HT1080 (cell line): ENCODE measurements at regions not wholly inside any gene's neighbourhood (a gene's known extent, or its start where the extent isn't known, plus 50 kb on each side); places are given as distances from the start of the nearest gene placed in this dataset.

Experiments
- DNase-seq: peaks from one replicate; pipeline ENCODE4 v3.0.0-alpha.2; 2015; ENCODE audit warnings: low read depth

DNA sequence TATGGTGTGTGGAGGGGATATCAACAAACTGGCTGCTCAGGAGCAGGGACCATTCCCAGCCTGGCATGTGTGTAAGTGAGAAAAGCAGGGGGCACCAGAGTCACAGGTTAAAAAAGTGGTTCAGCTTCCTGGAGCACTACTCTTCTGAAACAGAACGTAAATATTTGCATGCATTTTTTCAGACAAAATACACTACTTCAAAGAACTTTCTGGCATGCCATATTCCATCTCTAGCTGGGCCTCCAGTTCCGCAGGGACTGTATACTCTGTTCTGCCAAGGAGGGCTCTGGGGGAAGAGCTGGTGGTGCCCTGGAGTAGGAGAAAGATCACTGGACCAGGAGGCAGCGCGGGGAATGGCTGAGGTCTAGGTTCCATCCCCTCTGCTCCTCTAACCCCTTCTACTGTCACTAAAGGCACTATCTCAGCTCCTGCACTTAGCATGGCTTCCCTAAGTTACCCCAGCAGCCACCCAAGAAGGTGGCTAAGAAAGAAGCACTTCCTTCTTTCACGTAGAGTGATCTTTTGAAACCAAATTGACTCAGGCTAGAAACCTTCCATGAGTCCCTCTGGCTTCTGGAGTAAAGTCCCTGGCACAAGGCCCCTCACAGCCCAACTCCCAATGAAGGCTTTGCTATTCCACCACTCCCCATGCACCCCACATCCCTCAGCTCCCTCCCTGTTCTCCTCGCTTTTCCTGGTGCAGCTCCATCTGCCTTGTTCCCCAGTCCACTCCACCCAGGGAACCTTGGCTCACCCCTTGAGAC is 57.6 kb upstream of the CABLES1 start:
- DNase-seq, result peak; percentile 45

DNA sequence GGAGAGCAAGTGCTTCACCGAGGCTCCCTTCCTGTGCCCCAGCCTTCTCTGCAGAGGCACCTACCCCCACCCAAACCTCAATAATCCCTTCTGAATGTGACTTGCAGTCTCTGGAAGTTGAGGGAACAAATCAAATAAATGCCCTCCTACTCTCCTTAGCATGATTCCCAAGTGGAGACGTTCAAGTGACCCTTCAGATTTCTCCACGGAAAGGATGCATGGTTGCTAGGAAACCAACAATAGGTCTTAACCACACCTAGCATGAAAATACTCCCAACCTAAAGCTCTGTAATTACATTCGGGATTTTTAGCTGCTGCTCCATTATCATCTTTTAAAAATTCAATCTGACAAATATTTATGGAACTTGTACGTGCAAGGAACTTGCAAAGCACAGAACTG is 50.2 kb upstream of the CABLES1 start:
- no peak for DNase-seq
